Ectodermal cell (in vitro differentiated cells): ENCODE measurements at regions not wholly inside any gene's neighbourhood (a gene's known extent, or its start where the extent isn't known, plus 50 kb on each side); places are given as distances from the start of the nearest gene placed in this dataset.

Experiments
- H3K27ac ChIP-seq: 2 replicates; pipeline ENCODE4 v1.7.0; 2013; ENCODE audit warnings: mild to moderate bottlenecking, low read depth, low read length; ENCODE audit not compliant: insufficient read depth, poor library complexity, severe bottlenecking
- H3K27me3 ChIP-seq: 2 replicates; pipeline ENCODE4 v1.7.0; 2013; ENCODE audit warnings: mild to moderate bottlenecking, low read length; ENCODE audit not compliant: insufficient read depth, control insufficient read depth, poor library complexity, severe bottlenecking
- H3K36me3 ChIP-seq: one replicate; pipeline ENCODE4 v1.7.0; 2013; ENCODE audit warnings: low read length; ENCODE audit not compliant: control insufficient read depth, insufficient read depth
- H3K4me1 ChIP-seq: one replicate; pipeline ENCODE4 v1.7.0; 2013; ENCODE audit warnings: low read length; ENCODE audit not compliant: control insufficient read depth, insufficient read depth
- H3K4me3 ChIP-seq: 2 replicates; pipeline ENCODE4 v1.7.0; 2013; ENCODE audit warnings: low read depth, low read length, control low read depth; ENCODE audit not compliant: insufficient read depth
- H3K9me3 ChIP-seq: 2 replicates; pipeline ENCODE4 v1.7.0; 2013; ENCODE audit warnings: mild to moderate bottlenecking, low read length, moderate library complexity; ENCODE audit not compliant: control insufficient read depth
- WGBS, 2 experiments: methylation state at CpG; one replicate each; pipeline ENCODE4 v1.1.7; 2013; ENCODE audit warnings: missing lambda C conversion rate in 2 of 2; 5-methylcytosine and 5-hydroxymethylcytosine counted together

DNA sequence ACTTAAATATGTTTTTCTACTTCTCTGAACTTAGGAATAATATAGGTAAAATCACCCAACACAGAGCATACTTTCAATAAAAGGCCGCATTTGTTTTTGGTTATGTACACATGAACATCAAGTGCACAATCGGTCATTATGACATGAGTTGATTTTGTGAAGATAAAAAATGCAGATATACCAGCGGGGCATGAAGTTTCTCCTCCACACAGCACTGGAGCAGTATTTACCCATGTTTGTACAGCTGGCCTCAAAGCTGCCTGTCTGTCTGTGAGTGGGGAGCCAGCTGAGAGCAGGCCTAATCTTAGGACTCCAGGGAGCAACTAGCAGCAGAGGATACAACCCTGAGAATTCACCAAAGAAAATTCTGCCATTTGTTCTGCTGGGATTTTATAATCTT is 206.5 kb downstream of the TPBG start:
- Histone ChIP-seq H3K4me1 (peaks cover 7% of the 10 kb centered on the region), H3K27me3 (no peaks in the 10 kb centered on the region), H3K27ac (no peak overlapping the region), H3K36me3 (no peaks in the 10 kb centered on the region), H3K9me3 (no peaks in the 10 kb centered on the region), H3K4me3 (no peak overlapping the region)
- 88 to 94% methylated on average over 3 of the region's 3 CpGs for WGBS, 2 experiments

DNA sequence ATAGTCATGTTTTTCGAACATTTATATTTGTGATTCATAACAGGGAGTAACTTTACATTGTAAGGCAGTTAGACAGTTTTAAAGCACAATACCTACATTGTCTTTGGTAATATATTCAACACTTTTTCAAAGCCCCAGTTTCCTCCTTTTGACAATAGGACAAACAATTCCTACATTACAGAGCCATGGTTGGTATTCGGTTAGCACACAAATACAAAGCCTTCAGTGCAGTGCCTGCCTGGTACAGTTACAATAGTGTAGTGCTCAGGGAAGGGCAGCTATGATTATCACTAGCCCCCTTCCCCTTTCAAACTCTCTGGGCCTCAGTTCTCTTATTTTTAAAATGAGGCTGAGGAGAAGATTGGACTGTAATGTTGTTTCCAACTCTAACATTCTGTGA is 207.8 kb downstream of the TPBG start:
- peaks cover 3% of the 10 kb centered on the region for H3K9me3 ChIP-seq
- no peaks in the 10 kb centered on the region for H3K27me3 ChIP-seq
- H3K4me1 ChIP-seq, result peaks cover 7% of the 10 kb centered on the region
- WGBS, 2 experiments, result 89 to 92% methylated on average over 1 to 2 of the region's 2 CpGs
- H3K27ac ChIP-seq, result no peak overlapping the region
- H3K36me3 ChIP-seq, result peaks cover 4% of the 10 kb centered on the region
- H3K4me3 ChIP-seq, result no peak overlapping the region

GRCh38 chr6:82573254-82573972 is 209.8 kb downstream of the TPBG start:
- peaks cover 7% of the 10 kb centered on the region for H3K4me1 ChIP-seq
- no peak overlapping the region for H3K27ac ChIP-seq
- no peak overlapping the region for H3K4me3 ChIP-seq
- H3K9me3 ChIP-seq, result peaks cover 8% of the 10 kb centered on the region
- H3K27me3 ChIP-seq, result no peaks in the 10 kb centered on the region
- WGBS, 2 experiments, result 67 to 82% methylated on average over 2 to 3 of the region's 3 CpGs
- peaks cover 4% of the 10 kb centered on the region for H3K36me3 ChIP-seq

- WGBS, 2 experiments, result 75 to 100% methylated on average over 1 of the region's 1 CpG
- Histone ChIP-seq H3K27ac (no peak overlapping the region), H3K36me3 (peaks cover 4% of the 10 kb centered on the region), H3K4me3 (no peak overlapping the region), H3K27me3 (no peaks in the 10 kb centered on the region), H3K4me1 (peaks cover 7% of the 10 kb centered on the region), H3K9me3 (peaks cover 8% of the 10 kb centered on the region)
These were observed 212.7 kb downstream of the TPBG start for GRCh38 chr6:82576284-82576683.

DNA sequence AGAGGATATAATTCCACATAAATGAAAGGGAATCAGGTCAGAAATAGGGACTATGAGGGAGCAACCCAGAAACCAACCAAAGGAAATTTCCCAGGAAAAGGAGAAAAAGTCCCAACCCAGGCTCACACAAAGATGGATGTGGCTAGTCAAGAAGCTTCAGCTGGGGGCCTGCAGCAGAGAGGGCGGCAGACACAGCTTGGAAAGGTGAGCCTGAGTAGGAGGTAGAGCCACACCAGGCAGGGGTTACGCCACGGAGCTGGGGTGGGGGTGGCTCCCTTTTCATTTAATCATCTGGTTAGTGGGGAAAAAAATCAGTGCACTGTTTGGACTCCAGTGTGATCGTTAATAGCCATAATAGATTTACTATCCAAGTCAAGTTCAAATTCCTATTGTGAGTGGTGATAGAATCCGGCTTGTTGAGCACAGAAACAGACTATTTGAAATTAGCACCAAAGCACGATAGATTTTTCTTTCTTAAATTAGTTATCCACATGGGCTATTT is 220.6 kb downstream of the TPBG start:
- no peaks in the 10 kb centered on the region for H3K27me3 ChIP-seq

DNA sequence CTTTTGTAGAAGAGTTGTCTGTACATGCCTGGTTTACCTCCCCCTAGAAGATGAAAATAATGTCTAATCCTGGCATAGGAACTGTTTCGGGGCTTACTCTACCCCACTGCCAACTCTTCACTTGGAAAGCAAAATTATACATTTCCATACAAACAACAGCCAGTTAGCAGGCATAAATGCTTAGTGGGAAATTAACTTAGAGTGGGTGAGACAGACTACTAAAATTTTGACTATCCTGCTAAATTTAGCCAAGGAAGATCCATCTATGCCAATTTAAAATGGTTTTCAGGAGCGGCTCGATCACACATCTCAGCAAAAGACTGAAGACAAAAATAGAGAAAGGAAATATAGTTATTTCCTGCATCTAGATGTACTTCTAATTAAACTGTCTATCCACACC is 221.2 kb downstream of the TPBG start:
- no peak overlapping the region for H3K4me3 ChIP-seq
- H3K27ac ChIP-seq, result no peak overlapping the region
- H3K9me3 ChIP-seq, result no peaks in the 10 kb centered on the region
- WGBS, 2 experiments, result 97 to 100% methylated on average over 2 to 3 of the region's 3 CpGs
- no peaks in the 10 kb centered on the region for H3K36me3 ChIP-seq
- no peaks in the 10 kb centered on the region for H3K27me3 ChIP-seq
- H3K4me1 ChIP-seq, result peaks cover under 1% of the 10 kb centered on the region

More for the DNA sequence above, 220.6 kb downstream of the TPBG start:
- Histone ChIP-seq H3K36me3 (no peaks in the 10 kb centered on the region), H3K9me3 (no peaks in the 10 kb centered on the region), H3K4me1 (no peaks in the 10 kb centered on the region), H3K27ac (no peak overlapping the region), H3K4me3 (no peak overlapping the region)
- 86 to 91% methylated on average over 3 to 6 of the region's 6 CpGs for WGBS, 2 experiments

GRCh38 chr6:82588020-82588419 is 224.4 kb downstream of the TPBG start:
- 92 to 96% methylated on average over 3 of the region's 3 CpGs for WGBS, 2 experiments
- Histone ChIP-seq H3K36me3 (no peaks in the 10 kb centered on the region), H3K9me3 (no peaks in the 10 kb centered on the region), H3K4me3 (no peak overlapping the region), H3K4me1 (peaks cover 3% of the 10 kb centered on the region), H3K27ac (no peak overlapping the region), H3K27me3 (no peaks in the 10 kb centered on the region)

GRCh38 chr6:82588859-82589412 is 225.3 kb downstream of the TPBG start:
- Histone ChIP-seq H3K4me3 (no peak overlapping the region), H3K27me3 (no peaks in the 10 kb centered on the region), H3K4me1 (peaks cover 3% of the 10 kb centered on the region), H3K36me3 (no peaks in the 10 kb centered on the region), H3K27ac (no peak overlapping the region), H3K9me3 (no peaks in the 10 kb centered on the region)
- 90 to 100% methylated on average over 1 of the region's 1 CpG for WGBS, 2 experiments

DNA sequence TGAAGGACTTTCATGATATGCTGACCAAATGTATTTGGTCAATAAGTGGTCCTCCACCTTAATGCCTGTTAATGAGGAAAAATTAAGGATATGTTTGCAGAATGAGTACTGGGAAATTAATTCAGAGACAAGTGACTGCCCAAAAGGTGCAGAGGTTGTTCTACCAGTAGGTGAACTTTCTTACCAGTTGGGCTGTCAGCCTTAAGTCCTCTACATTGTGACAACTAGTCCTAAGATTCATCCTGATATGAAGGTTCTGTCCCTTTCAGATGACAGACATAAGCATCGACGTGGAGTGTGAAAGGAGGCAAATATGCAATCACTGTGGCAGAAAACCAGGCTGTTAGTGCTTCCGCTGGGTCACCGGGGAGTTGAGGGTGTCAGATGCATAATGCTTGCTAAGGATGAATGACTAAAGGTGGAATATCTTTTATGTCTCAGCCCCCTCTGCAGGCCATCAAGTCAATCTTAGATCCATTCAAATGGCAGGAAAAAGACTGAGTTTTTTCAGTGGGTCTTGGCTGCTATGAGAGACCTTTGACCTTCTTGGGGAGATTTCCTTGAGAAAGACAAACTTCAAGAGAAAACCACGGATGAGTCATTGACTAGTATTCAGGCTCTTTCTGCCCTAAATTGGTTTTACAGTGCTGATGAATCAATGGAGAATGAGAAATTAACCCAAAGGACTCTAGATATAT is 226.0 kb downstream of the TPBG start:
- Histone ChIP-seq H3K27ac (no peak overlapping the region), H3K27me3 (no peaks in the 10 kb centered on the region), H3K36me3 (no peaks in the 10 kb centered on the region), H3K9me3 (no peaks in the 10 kb centered on the region), H3K4me3 (no peak overlapping the region), H3K4me1 (peaks cover 3% of the 10 kb centered on the region)
- 46 to 54% methylated on average over 5 of the region's 5 CpGs for WGBS, 2 experiments

DNA sequence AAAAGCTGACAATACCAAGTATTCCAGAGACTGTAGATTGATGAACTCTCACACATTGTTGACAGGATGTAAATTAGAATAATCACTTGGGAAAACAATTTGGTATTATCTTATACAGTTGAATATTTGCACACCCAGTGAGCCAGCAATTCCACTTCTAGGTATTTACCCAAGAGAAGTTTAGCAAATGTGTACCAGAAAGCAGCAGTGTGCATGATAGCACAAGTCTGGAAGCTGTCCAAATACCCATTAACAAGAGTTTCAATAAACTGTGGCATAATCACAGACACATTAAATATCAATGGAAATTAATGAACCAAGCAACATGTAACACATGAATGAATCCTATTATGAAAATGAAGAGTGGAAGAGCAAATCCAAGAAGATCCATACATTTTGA is 233.6 kb downstream of the TPBG start:
- no peak overlapping the region for H3K27ac ChIP-seq
- H3K4me1 ChIP-seq, result peaks cover 7% of the 10 kb centered on the region
- no peaks in the 10 kb centered on the region for H3K36me3 ChIP-seq
- H3K9me3 ChIP-seq, result no peaks in the 10 kb centered on the region
- H3K27me3 ChIP-seq, result no peaks in the 10 kb centered on the region
- H3K4me3 ChIP-seq, result no peak overlapping the region
